NCI-H1092 treated with DMSO at 0.1 percent for 48 hours (cell line): ENCODE measurements at regions not wholly inside any gene's neighbourhood (a gene's known extent, or its start where the extent isn't known, plus 50 kb on each side); places are given as distances from the start of the nearest gene placed in this dataset.

Source experiments
- DNase-seq: peaks from one replicate; lab custom pipeline; 2025; lab: John Stamatoyannopoulos, UW

GRCh38 chr4:116427666-116428065 is 657.7 kb downstream of the TRAM1L1 start:
- no peak for DNase-seq

GRCh38 chr4:116413222-116413621 is 672.2 kb downstream of the TRAM1L1 start:
- no peak for DNase-seq

GRCh38 chr4:116401293-116401692 is 684.1 kb downstream of the TRAM1L1 start:
- DNase-seq: no peak

- no peak for DNase-seq
Observed at GRCh38 chr4:116400480-116400879, 684.9 kb downstream of the TRAM1L1 start.

DNA sequence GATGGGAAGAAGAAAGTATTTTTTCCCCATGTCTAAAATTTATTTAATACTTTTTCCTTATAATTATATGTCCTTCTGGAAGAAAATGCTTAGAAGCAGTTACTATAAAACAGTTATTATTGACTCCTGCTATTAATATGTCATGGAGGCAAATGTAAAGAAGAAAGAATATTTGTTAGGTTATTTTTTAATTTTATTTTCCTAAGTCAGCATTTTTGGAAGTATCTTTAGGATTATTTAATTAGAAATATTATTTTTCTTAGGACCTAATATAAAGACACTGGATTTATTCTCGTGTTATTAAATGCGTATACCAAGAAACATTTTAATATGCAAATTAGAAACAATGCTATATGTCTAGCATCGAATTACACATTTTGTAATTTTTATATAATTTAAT is 687.7 kb downstream of the TRAM1L1 start:
- DNase-seq: no peak

DNA sequence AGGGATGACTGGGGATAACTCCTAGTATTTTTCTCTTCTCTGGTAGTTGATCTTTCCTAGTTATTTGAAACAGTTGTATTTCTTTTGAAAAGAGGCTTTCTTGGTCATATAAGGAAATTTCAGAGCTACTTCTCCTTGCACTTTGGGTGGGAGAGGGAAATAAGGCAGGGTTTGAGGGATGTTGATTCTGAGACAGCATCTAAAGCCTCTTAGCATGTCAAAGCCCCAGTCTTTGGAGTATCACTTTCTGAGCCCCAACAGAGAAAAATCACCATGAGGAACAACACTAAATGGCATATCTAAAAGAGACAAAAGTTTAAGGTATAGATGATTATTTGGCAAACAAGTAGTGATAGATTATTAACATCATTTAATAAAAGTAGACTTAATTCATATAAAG is 688.1 kb downstream of the TRAM1L1 start:
- DNase-seq: no peak

GRCh38 chr4:116395408-116395807 is 690.0 kb downstream of the TRAM1L1 start:
- no peak for DNase-seq

DNA sequence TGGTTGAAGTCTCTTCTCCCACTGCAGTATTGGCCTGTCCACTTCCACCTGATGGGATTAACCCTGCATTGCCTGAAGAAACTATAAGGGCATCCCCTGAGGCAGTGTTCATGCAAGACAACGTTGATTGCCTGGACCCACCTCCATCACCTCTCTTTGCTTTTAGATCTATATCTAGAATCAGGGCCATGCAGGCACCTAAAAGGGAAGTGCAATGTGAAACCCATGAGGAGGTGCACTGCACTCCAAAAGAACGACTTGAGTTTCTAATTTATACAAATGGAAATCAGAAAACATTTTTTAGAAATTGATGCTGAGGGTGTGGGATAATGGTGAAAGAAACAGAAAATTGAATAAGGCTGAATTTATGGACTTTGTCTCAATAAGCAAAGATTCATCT is 694.4 kb downstream of the TRAM1L1 start:
- DNase-seq: no peak

- DNase-seq: no peak
Observed at GRCh38 chr4:116389139-116389538, 696.2 kb downstream of the TRAM1L1 start.

GRCh38 chr4:116387937-116388474 is 697.4 kb downstream of the TRAM1L1 start:
- no peak for DNase-seq

DNA sequence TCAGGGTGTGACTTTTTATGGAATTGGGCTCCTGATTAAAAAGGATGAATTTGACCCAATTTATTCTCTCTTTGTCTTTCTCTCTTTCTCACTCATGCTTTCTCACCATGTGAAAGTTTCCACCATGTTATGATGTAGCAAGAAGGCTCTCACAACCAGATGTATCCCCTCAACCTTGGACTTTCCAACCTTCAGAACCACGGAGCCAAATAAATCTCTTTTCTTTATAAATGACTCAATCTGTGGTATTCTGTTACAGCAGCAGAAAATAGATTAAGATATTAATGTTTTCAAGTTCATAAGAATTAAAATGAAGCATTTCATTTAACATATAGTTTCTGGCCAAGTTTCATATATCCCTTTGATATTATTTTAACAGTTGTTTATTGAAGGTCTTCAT is 698.5 kb downstream of the TRAM1L1 start:
- no peak for DNase-seq

- DNase-seq: no peak
Observed at GRCh38 chr4:116385583-116385982, 699.8 kb downstream of the TRAM1L1 start.

GRCh38 chr4:116374815-116375214 is 710.6 kb downstream of the TRAM1L1 start:
- no peak for DNase-seq

- DNase-seq: no peak
Observed at GRCh38 chr4:116362583-116362982, 722.8 kb downstream of the TRAM1L1 start.

GRCh38 chr4:116361790-116362189 is 723.6 kb downstream of the TRAM1L1 start:
- DNase-seq: no peak

GRCh38 chr4:116358633-116359222 is 726.6 kb downstream of the TRAM1L1 start:
- DNase-seq: peak; percentile 26

- no peak for DNase-seq
Observed at GRCh38 chr4:116357758-116358157, 727.6 kb downstream of the TRAM1L1 start.

DNA sequence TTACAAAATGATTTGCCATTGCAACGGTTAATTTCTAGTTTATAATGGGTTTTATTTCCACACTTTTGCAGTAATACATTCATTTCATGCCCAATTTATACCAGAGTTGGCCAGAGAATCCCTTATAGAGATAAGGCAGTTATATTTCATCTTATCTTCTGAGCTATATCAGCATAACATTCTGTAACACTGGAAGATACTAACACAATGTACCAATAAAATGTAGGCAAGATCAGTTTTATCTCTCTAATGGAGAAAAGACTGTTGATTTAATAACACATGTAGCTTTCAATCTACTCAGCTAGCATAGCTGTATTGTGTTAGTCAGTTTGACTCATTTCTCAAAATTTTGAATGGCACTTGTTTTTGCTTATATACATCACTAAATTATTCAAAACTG is 738.6 kb downstream of the TRAM1L1 start:
- DNase-seq: no peak

GRCh38 chr4:116343809-116344208 is 741.6 kb downstream of the TRAM1L1 start:
- DNase-seq: no peak

GRCh38 chr4:116342143-116342542 is 743.2 kb downstream of the TRAM1L1 start:
- no peak for DNase-seq

- no peak for DNase-seq
Observed at GRCh38 chr4:116332508-116332907, 752.9 kb downstream of the TRAM1L1 start.

DNA sequence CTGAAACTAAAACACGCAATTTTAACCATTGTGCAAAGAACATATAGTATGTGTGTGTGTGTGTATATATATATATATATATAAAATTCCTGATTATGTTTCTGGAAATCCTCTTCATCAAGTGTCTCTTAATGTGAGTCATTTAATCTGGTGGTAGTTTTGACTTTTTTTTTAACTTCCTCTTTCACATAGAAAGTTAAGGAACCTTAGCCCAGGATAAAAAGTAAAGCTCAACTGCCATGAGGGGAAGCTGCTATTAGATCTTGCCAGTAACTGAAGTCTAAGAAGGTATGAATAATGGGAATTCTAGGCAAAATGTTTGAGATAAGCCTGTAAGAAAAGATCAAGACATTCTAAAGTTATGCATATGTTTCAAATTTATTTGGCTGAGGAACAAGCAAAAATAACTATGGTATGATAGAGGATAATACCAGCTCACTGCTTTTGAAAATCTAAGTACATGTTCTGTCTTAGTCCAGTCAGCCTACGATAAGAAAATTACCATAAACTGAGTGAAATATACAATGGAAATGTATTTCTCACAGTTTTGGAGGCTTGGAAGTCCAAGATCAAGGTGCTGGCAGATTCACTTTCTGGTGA is 757.0 kb downstream of the TRAM1L1 start:
- no peak for DNase-seq

GRCh38 chr4:116323606-116324005 is 761.8 kb downstream of the TRAM1L1 start:
- DNase-seq: no peak

GRCh38 chr4:116321471-116321870 is 763.9 kb downstream of the TRAM1L1 start:
- DNase-seq: no peak
